IPS-18a (cell line): ENCODE measurements at regions not wholly inside any gene's neighbourhood (a gene's known extent, or its start where the extent isn't known, plus 50 kb on each side); places are given as distances from the start of the nearest gene placed in this dataset.

Experiments used
- H3K27ac ChIP-seq: one replicate; pipeline ENCODE4 v1.5.1; 2013; ENCODE audit warnings: low read length
- H3K27me3 ChIP-seq: one replicate; pipeline ENCODE4 v1.6.1; 2013; ENCODE audit warnings: mild to moderate bottlenecking, low read length; ENCODE audit not compliant: control insufficient read depth, insufficient read depth
- H3K36me3 ChIP-seq: one replicate; pipeline ENCODE4 v1.6.1; 2013; ENCODE audit warnings: low read depth, low read length; ENCODE audit not compliant: control insufficient read depth
- H3K4me1 ChIP-seq: one replicate; pipeline ENCODE4 v1.6.1; 2013; ENCODE audit warnings: low read depth, low read length; ENCODE audit not compliant: control insufficient read depth
- H3K4me3 ChIP-seq: one replicate; pipeline ENCODE4 v1.5.1; 2013; ENCODE audit warnings: low read length
- H3K9ac ChIP-seq: one replicate; pipeline ENCODE4 v1.6.1; 2013; ENCODE audit warnings: mild to moderate bottlenecking, low read length, moderate library complexity
- H3K9me3 ChIP-seq: one replicate; pipeline ENCODE4 v1.6.1; 2013; ENCODE audit warnings: low read depth, low read length; ENCODE audit not compliant: control insufficient read depth

GRCh38 chr1:218617986-218618385 is 272.9 kb downstream of the TGFB2 start:
- H3K9ac ChIP-seq = no peak overlapping the region
- H3K27me3 ChIP-seq = no peaks in the 10 kb centered on the region
- no peaks in the 10 kb centered on the region for H3K9me3 ChIP-seq
- no peak overlapping the region for H3K27ac ChIP-seq
- H3K36me3 ChIP-seq = no peaks in the 10 kb centered on the region
- H3K4me3 ChIP-seq = no peak overlapping the region
- H3K4me1 ChIP-seq = peaks cover 5% of the 10 kb centered on the region

DNA sequence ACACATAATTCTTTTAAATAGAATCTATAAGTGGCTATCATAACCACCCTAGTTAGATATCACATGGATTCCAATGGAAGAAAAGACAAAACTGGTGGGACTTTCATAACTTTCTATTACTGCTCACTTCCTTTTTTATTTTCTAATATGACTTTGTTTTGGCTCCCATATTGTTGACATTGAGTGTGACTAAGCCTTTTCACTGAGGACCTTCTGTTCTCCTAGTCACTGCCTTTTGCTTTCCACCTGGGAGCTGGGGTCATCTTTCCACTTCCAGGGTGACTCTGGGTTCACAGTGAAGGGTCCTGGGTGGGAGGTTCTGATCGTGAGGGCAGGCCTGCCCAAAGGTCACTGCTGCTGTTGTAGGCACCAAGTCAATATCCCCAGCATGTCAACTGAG is 275.8 kb downstream of the TGFB2 start:
- no peak overlapping the region for H3K9ac ChIP-seq
- H3K27ac ChIP-seq = no peak overlapping the region
- H3K4me1 ChIP-seq = no peaks in the 10 kb centered on the region
- no peaks in the 10 kb centered on the region for H3K27me3 ChIP-seq
- no peaks in the 10 kb centered on the region for H3K36me3 ChIP-seq
- no peaks in the 10 kb centered on the region for H3K9me3 ChIP-seq
- H3K4me3 ChIP-seq = no peak overlapping the region

DNA sequence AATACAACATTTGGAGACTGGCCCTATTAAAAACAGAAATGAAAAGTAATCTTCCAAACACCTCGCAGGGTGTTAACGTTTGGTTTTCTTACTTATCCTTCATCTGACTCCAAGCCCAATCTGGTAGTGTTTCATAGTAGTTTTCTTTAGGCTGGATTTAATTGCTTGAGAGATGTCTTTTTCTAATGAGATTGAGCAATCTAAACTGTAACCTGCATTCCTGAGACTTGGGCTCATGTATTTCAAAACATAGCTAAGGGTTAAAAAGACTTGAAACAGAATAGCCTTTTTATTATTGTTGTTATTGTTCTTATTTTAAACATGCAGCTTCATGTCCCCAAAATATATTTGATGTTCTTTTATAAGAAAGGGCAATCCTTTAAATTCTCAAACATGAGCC is 278.9 kb downstream of the TGFB2 start:
- H3K4me3 ChIP-seq = no peak overlapping the region
- no peaks in the 10 kb centered on the region for H3K27me3 ChIP-seq
- H3K27ac ChIP-seq = no peak overlapping the region
- no peaks in the 10 kb centered on the region for H3K36me3 ChIP-seq
- no peaks in the 10 kb centered on the region for H3K9me3 ChIP-seq
- no peak overlapping the region for H3K9ac ChIP-seq
- H3K4me1 ChIP-seq = no peaks in the 10 kb centered on the region

- H3K4me3 ChIP-seq = no peak overlapping the region
- no peaks in the 10 kb centered on the region for H3K27me3 ChIP-seq
- no peaks in the 10 kb centered on the region for H3K9me3 ChIP-seq
- H3K36me3 ChIP-seq = no peaks in the 10 kb centered on the region
- H3K4me1 ChIP-seq = no peaks in the 10 kb centered on the region
- H3K27ac ChIP-seq = no peak overlapping the region
- H3K9ac ChIP-seq = no peak overlapping the region
These were observed 280.3 kb downstream of the TGFB2 start for GRCh38 chr1:218625393-218625792.

- Histone ChIP-seq H3K4me3 (no peak overlapping the region), H3K9me3 (no peaks in the 10 kb centered on the region), H3K4me1 (no peaks in the 10 kb centered on the region), H3K9ac (no peak overlapping the region), H3K27me3 (no peaks in the 10 kb centered on the region), H3K36me3 (no peaks in the 10 kb centered on the region), H3K27ac (no peak overlapping the region)
These were observed 288.3 kb downstream of the TGFB2 start for GRCh38 chr1:218633238-218633988.

DNA sequence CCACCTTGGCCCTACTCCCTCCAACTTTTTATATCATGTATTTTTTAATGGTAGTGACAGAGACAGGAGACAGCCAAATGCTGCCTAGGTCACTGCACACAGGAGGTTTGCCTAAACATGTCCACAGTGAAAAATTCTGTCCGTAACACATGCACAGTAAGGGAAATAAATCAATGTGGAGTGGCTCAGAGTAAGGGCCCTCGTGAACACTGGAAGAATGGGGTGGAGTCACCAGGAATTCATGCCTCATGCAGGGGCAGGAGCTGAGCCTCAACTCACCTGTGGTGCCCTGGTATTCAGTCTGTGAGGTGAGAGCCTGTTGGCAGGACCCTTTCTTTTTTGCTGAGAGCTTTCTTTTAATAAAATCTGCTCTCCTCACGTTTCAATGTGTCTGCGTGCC is 289.1 kb downstream of the TGFB2 start:
- H3K9me3 ChIP-seq = no peaks in the 10 kb centered on the region
- H3K27ac ChIP-seq = no peak overlapping the region
- H3K9ac ChIP-seq = no peak overlapping the region

GRCh38 chr1:218636548-218636947 is 291.4 kb downstream of the TGFB2 start:
- Histone ChIP-seq H3K27ac (no peak overlapping the region), H3K4me3 (no peak overlapping the region), H3K36me3 (no peaks in the 10 kb centered on the region), H3K9me3 (no peaks in the 10 kb centered on the region), H3K4me1 (no peaks in the 10 kb centered on the region), H3K27me3 (no peaks in the 10 kb centered on the region), H3K9ac (no peak overlapping the region)

More for the DNA sequence above, 289.1 kb downstream of the TGFB2 start:
- Histone ChIP-seq H3K4me3 (no peak overlapping the region), H3K4me1 (no peaks in the 10 kb centered on the region), H3K36me3 (no peaks in the 10 kb centered on the region), H3K27me3 (no peaks in the 10 kb centered on the region)

GRCh38 chr1:218640173-218640572 is 295.0 kb downstream of the TGFB2 start:
- Histone ChIP-seq H3K36me3 (no peaks in the 10 kb centered on the region), H3K27ac (no peak overlapping the region), H3K27me3 (no peaks in the 10 kb centered on the region), H3K4me3 (no peak overlapping the region), H3K9ac (no peak overlapping the region), H3K9me3 (no peaks in the 10 kb centered on the region), H3K4me1 (no peaks in the 10 kb centered on the region)

- no peak overlapping the region for H3K27ac ChIP-seq
- no peaks in the 10 kb centered on the region for H3K9me3 ChIP-seq
- H3K36me3 ChIP-seq = no peaks in the 10 kb centered on the region
- H3K9ac ChIP-seq = no peak overlapping the region
- H3K4me1 ChIP-seq = no peaks in the 10 kb centered on the region
- no peaks in the 10 kb centered on the region for H3K27me3 ChIP-seq
- H3K4me3 ChIP-seq = no peak overlapping the region
These were observed 297.2 kb downstream of the TGFB2 start for GRCh38 chr1:218642033-218642948.

DNA sequence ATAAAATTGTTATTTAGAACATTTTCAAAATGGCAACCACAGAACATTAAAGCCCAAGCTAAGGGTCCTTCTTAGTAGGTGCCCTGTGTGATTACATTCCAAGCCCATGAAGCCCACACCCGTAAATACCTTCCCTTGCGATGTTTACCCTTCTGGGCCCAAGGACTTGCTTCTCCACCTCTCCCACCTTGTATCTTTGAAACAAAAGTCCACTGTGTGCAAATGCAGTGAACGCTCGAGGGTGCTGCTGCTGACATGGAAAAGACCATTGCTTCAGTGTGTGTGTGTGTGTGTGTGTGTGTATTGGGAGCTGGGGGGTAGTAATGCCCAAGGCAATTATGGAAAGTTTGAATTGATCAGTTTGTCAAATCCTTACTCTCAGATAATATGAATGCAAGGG is 298.1 kb downstream of the TGFB2 start:
- Histone ChIP-seq H3K9ac (no peak overlapping the region), H3K9me3 (no peaks in the 10 kb centered on the region), H3K27ac (no peak overlapping the region), H3K27me3 (no peaks in the 10 kb centered on the region), H3K4me3 (no peak overlapping the region), H3K4me1 (no peaks in the 10 kb centered on the region), H3K36me3 (no peaks in the 10 kb centered on the region)

GRCh38 chr1:218643926-218644325 is 298.8 kb downstream of the TGFB2 start:
- Histone ChIP-seq H3K36me3 (no peaks in the 10 kb centered on the region), H3K4me1 (no peaks in the 10 kb centered on the region), H3K9me3 (no peaks in the 10 kb centered on the region), H3K4me3 (no peak overlapping the region), H3K27me3 (no peaks in the 10 kb centered on the region), H3K27ac (no peak overlapping the region), H3K9ac (no peak overlapping the region)
